BE2C (cell line): ENCODE measurements at regions not wholly inside any gene's neighbourhood (a gene's known extent, or its start where the extent isn't known, plus 50 kb on each side); places are given as distances from the start of the nearest gene placed in this dataset.
"Not testable (repeated sequence)": the region's sequence is repeated elsewhere in the genome, so short reads cannot be mapped to it uniquely, and the experiment has no call there.

Source experiments
- DNase-seq: peaks from one replicate; pipeline ENCODE4 v3.0.0-alpha.2; 2020
- H3K27me3 ChIP-seq: fragments of 250-450 bp; sonication (Bioruptor Pico); 2 replicates; pipeline ENCODE4 v1.5.1; 2020; ENCODE audit warnings: mild to moderate bottlenecking
- H3K36me3 ChIP-seq: fragments of 250-450 bp; sonication (Bioruptor Pico); 2 replicates; pipeline ENCODE4 v1.5.1; 2020; ENCODE audit warnings: mild to moderate bottlenecking
- H3K4me1 ChIP-seq: fragments of 250-450 bp; sonication (Bioruptor Pico); 2 replicates; pipeline ENCODE4 v1.5.1; 2020
- H3K4me3 ChIP-seq: 2 replicates; pipeline ENCODE4 v1.5.1; 2011; ENCODE audit warnings: low read depth, low read length
- H3K9me3 ChIP-seq: fragments of 250-450 bp; sonication (Bioruptor Pico); 2 replicates; pipeline ENCODE4 v1.5.1; 2020
- TF ChIP-seq, protein P1 (sequence below): IDR thresholded peaks from 2 replicates; pipeline ENCODE4 v1.5.1; 2012; ENCODE audit warnings: mild to moderate bottlenecking, low read depth, low read length

- Histone ChIP-seq H3K4me3 (no peak overlapping the region), H3K27me3 (no peaks in the 10 kb centered on the region), H3K36me3 (no peaks in the 10 kb centered on the region), H3K4me1 (no peaks in the 10 kb centered on the region), H3K9me3 (no peaks in the 10 kb centered on the region)
- TF ChIP-seq, protein P1, sequence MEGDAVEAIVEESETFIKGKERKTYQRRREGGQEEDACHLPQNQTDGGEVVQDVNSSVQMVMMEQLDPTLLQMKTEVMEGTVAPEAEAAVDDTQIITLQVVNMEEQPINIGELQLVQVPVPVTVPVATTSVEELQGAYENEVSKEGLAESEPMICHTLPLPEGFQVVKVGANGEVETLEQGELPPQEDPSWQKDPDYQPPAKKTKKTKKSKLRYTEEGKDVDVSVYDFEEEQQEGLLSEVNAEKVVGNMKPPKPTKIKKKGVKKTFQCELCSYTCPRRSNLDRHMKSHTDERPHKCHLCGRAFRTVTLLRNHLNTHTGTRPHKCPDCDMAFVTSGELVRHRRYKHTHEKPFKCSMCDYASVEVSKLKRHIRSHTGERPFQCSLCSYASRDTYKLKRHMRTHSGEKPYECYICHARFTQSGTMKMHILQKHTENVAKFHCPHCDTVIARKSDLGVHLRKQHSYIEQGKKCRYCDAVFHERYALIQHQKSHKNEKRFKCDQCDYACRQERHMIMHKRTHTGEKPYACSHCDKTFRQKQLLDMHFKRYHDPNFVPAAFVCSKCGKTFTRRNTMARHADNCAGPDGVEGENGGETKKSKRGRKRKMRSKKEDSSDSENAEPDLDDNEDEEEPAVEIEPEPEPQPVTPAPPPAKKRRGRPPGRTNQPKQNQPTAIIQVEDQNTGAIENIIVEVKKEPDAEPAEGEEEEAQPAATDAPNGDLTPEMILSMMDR = no peak
- no peak for DNase-seq
Measured at GRCh38 chr7:45294559-45294958, 137.0 kb downstream of the RAMP3 start.

DNA sequence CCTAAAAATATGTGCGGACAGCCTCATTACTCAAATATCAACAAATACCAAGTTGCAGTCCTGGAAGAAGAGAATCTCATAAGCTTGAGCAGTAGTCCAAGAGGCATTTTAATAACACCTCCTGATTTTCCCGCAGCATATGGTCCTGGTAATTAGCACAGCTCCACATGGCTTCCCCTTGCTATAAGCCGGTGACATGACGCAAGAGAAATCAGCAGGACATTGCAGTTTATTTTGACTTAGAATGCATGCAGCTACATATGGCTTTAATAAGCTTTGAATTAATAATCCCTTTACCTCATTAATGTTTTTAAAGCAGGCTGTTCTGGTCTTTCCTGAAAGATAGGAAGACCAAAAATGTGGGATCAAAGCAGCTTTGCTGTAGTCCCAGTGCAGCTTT is 137.6 kb downstream of the RAMP3 start:
- DNase-seq = no peak
- Histone ChIP-seq H3K4me1 (no peaks in the 10 kb centered on the region), H3K27me3 (no peaks in the 10 kb centered on the region), H3K36me3 (no peaks in the 10 kb centered on the region), H3K9me3 (no peaks in the 10 kb centered on the region), H3K4me3 (no peak overlapping the region)
- TF ChIP-seq, protein P1 = no peak

DNA sequence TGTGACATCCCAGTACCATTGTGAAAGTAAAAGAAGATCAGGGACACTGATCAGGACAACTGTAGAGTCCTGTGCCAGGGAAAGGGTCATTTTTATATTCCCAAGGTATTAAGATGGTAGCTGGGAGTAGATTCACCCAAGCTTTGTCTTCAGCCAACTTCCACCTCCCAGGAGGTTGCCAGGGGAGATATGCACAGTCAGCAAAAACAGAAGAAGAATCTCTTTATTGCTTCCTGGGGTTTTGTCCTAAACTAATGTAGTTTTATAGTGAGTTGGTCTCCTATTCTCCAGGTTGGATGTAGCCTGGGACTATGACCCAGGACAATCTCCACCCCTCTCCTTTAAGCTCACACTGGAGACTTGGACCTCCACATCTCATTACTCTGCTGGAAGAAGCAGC is 139.2 kb downstream of the RAMP3 start:
- H3K27me3 ChIP-seq = no peaks in the 10 kb centered on the region
- no peaks in the 10 kb centered on the region for H3K4me1 ChIP-seq
- H3K9me3 ChIP-seq = no peaks in the 10 kb centered on the region
- DNase-seq = no peak
- TF ChIP-seq, protein P1 = no peak
- H3K36me3 ChIP-seq = no peaks in the 10 kb centered on the region
- H3K4me3 ChIP-seq = no peak overlapping the region

DNA sequence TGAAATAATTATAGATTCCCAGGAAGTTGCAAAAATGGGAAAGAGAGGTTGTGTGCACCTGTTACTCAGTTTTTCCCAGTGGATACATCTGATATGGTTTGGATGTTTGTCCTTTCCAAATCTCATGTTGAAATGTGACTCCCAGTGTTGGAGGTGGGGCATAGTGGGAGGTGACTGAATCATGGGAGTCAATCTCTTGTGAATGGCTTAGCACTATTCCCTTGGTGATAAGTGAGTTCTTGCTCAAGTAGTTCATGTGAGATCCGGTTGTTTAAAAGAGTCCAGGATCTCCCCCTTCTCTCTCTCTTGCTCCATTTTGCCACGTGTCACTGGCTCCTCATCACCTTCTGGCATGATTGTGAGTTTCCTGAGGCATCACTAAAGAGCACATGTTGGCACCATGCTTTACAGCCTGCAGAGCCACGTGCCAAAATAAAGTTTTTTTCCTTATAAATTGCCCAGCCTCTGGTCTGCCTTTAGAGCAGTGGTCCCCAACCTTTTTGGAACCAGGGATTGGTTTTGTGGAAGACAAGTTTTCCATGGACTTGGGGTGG is 149.2 kb downstream of the RAMP3 start:
- no peak overlapping the region for H3K4me3 ChIP-seq
- H3K4me1 ChIP-seq = no peaks in the 10 kb centered on the region
- H3K36me3 ChIP-seq = no peaks in the 10 kb centered on the region
- DNase-seq = no peak
- TF ChIP-seq, protein P1 = no peak
- no peaks in the 10 kb centered on the region for H3K9me3 ChIP-seq
- no peaks in the 10 kb centered on the region for H3K27me3 ChIP-seq

GRCh38 chr7:45311597-45311996 is 154.0 kb downstream of the RAMP3 start:
- Histone ChIP-seq H3K27me3 (no peaks in the 10 kb centered on the region), H3K36me3 (no peaks in the 10 kb centered on the region), H3K9me3 (no peaks in the 10 kb centered on the region; the same call in 1 of the 2 replicates), H3K4me3 (no peak overlapping the region), H3K4me1 (no peaks in the 10 kb centered on the region)
- DNase-seq = no peak
- TF ChIP-seq, protein P1 = no peak

GRCh38 chr7:45315512-45315911 is 157.9 kb downstream of the RAMP3 start:
- DNase-seq, H3K36me3 ChIP-seq, H3K27me3 ChIP-seq, H3K4me1 ChIP-seq, H3K4me3 ChIP-seq, H3K9me3 ChIP-seq: not testable (repeated sequence)
